ENCODE measurements at regions not wholly inside any gene's neighbourhood (a gene's known extent, or its start where the extent isn't known, plus 50 kb on each side); places are given as distances from the start of the nearest gene placed in this dataset.
A peak's percentile ranks its signal among the peaks of the same experiment; 100 is the strongest.
"Not testable (repeated sequence)": the region's sequence is repeated elsewhere in the genome, so short reads cannot be mapped to it uniquely, and the experiment has no call there.

DNA sequence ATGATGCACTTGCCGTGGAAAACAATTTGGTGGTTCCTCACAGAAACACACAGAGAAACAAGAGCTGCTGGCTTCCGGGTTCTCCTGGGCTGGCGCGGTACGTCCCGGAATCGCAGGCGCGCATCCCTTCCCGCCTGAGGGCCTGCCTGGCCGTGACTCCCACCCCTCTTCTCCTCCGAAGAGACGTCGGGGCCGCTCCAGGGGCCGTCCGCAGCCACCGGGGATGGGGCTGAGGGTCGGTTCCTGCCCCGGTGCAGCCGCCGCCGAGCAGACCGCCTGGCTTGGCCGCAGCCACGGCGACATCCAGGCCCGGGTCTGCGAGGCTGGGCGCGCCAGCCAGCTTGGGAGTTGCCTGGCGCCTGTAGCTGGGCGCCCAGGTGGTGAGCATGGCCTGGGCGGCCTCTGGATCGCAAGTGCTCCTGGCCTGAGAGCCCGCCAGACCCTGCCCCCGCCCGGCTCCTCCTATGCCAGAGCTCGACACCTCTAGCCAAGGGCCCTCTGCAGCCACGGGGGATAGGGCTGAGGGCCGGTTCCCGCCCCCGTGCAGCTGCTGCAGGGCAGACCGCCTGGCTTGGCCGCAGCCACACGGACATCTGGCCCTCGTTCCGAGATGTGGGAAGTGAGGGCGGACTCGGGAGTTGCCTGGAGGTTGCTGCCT lies 1647.5 kb downstream of the SPATA31A7 start:
- not testable (repeated sequence) for DNase-seq

DNA sequence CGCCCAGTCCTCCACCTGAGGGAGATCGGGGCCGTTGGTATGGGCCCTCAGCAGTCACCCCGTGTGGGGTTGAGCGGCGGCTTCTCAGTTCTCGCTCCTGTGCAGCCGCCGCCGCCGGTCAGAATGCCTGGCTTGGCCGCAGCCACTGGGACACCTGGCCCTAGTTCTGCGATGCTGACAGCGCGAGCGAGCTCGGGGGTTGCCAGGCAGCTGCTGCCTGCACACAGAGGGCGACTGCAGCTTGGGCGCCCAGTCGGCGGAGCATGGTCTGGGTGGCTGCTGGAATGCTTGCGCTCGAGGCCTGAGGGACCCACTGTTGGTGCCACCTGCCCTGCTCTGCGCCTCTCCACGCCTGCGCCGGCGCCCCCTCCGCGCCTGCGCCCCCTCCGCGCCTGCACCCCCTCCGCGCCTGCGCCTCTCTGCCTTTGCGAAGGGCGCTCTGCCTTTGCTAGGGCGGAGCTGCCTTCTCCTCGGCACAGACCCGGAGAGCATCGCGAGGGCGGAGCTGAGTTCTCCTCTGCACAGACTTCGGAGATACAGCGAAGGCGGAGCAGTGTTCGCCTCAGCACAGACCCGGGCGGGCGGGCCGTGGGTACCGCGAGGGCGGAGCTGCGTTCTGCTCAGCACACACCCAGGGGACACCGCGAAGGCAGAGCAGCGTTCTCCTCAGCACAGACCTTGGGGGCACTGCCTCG lies 1648.3 kb downstream of the SPATA31A7 start:
- DNase-seq: peak; percentile 89

DNA sequence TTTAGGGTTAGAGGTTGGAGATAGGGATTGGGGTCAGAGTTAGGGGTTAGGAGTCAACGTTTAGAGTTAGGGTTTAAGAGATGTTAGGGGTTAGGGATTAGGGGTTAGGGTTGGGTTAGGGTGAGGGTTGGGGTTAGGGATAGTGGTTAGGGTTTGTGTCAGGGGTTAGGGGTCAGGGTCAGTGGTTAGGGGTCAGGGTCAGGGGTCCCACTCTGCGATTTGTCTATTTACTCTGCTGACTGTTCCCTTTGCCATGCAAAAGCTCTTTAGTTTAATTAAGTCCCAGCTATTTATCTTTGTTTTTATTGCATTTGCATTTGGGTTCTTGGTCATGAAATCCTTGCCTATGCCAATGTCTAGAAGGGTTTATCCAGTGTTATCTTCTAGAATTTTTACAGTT lies 1649.3 kb downstream of the SPATA31A7 start:
- DNase-seq: not testable (repeated sequence)

DNA sequence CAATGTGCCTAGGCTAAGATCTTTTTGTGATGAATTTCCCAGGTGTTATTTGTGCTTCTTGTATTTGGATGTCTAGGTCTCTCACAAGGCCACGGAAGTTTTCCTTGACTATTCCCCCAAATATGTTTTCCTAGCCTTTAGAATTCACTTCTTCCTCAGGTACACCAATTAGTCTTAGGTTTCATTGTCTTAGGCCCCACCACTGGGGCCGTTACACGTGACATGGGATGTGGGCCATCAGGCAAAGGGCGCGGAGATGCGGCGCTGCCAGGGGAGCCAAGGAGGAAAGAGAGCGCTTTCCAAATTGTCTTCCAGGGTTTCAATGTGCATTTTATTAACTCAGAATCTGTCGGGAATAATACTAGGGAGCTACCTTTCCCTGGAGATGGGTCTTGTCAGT lies 1653.3 kb downstream of the SPATA31A7 start:
- not testable (repeated sequence) for DNase-seq

DNA sequence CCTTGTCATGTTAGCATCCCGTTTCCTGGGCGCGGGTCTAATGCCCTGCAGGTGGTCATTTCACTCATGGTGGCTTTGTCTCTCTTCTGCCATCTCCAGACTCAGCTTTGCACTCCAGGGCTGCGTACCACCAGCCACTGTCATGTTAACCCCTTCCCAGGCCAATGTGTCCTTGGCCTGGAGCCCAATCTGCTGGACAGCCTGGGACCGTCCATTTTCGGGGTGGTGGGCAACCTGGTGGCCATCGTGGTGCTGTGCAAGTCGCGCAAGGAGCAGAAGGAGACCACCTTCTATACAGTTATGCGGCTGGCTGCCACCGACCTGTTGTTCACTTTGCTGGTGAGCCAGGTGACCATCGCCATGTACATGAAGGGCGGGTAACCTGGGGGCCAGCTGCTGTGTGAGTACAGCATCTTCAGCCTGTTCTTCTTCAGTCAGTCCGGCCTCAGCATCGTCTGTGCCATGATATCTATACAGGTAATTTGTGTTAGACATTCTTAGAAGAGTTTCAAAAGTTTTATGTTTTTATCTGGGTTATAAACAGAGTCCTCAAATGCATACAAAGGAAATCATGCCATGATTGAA lies 1654.0 kb downstream of the SPATA31A7 start:
- not testable (repeated sequence) for DNase-seq

DNA sequence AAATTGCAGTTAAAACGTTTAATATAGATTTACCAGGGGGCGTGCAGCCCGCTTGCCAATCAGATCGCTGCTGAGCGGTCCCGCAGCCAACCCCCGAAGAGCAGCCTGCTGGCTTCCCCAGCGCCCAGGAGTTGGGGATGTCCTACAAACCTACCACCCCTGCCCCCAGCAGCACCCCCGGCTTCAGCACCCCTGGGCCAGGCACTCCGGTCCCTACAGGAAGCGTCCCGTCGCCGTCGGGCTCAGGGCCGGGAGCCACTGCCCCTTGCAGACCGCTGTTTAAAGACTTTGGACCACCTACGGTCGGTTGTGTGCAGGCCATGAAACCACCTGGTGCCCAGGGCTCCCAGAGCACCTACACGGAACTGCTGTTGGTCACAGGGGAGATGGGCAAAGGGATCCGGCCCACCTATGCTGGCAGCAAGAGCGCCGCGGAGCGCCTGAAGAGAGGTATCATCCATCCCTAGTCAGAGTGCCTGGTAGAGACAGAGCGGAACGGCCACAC lies 1654.9 kb downstream of the SPATA31A7 start:
- not testable (repeated sequence) for DNase-seq

DNA sequence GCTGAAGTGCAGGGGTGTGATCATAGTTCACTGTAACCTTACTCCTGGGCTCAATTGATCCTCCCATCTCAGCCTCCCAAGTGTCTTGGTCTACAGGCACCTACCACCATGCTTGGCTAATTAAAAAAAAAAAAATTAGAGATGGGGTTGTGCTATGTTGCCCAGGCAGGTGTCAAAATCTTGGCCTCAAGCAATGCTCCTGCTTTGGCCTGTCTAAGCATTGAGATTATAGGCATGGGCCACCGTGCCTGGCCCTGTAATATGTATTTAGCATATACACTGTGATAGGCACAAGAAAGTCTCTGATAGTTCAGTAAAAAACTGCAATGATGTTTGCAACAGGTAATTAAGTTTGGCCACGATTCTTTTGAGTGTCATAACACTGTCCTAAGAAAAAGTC lies 1658.4 kb downstream of the SPATA31A7 start:
- not testable (repeated sequence) for DNase-seq

DNA sequence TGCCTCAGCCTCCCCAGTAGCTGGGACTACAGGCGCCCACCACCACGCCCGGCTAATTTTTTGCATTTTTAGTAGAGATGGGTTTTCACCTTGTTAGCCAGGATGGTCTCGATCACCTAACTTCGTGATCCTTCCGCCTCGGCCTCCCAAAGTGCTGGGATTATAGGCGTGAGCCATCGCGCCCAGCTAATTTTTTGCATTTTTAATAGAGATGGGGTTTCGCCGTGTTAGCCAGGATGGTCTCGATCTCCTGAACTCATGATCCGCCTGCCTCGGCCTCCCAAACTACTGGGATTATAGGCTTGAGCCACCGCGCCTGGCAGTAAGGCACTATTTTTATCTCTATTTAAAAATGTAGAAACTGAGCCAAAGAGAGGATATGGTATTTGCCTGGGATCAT lies 1660.2 kb downstream of the SPATA31A7 start:
- not testable (repeated sequence) for DNase-seq

DNA sequence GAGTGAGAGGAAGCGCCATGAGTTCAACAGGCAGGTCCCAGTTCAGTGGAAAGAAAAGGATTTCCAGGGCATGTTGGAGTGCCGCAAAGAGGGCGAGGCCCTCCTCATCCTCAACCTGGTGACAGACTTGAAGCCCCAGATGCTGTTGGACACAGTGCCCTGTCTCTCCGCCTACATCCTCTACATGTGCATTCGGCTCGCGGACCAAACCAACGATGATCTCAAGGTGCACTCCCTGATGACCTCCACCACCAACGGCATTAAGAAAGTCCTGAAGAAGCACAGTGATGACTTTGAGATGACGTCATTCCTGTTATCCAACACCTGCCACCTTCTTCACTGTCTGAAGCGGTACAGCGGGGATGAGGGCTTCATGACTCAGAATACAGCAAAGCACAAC lies 1667.4 kb downstream of the SPATA31A7 start:
- not testable (repeated sequence) for DNase-seq

DNA sequence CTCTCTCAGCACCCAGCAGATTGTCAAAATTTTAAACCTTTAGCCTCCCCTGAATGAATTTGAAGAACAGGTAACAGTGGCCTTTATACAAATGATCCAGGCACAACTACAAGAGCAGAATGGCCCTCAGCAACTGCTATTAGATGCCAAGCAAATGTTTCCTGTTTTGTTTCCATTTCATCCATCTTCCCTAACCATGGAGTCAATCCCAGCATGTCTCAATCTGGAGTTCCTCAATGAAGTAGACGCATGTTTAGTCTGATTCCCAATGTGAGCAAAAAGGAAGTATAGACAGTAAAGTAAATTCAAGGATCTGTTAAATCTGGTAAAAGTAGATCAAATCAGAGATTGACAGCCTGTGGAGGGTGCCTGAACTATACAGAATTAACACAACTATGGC lies 1668.4 kb downstream of the SPATA31A7 start:
- DNase-seq: not testable (repeated sequence)

DNA sequence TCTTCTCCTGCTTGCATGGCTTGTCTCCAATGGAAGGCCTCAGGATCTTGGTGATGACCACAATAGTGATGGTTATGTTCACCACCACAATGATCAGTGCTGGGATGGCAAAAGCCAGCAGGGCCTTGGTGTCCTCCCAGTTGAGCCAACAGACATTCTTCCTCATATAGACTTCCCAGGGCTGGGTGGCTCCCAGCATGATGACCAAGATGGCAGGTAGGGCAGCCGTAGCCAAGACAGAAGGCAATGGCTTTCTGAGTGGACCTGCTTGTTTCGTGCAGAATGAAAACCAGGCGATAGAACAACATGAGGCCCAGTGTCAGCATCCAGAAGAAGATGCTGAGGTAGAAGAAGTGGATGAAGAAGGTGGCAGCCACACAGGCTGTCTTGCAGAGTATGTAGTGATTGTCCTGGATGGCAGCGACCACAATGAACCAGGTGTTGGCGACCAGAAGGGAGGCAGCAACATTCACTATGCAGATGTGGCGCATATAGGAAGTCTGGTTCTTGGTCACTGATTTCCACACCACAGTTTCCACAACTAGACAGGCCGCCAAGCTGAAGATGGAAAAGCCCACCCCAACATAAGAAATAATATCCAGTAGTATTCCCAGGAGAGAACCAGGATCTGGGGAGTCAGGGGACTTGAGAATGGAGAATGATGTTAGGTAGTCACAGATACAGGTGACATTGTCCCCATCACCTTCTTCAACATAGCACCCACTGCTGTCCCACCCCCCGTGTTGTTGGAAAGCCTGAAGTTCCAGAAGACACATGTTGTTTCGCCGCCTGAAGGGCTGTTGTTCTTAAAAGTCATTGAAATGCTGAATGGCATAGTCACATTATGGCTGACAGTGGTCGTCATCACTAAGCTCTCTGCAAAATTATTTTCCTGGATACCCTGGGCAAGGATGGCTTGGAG lies 1671.4 kb downstream of the SPATA31A7 start:
- DNase-seq: not testable (repeated sequence)

DNA sequence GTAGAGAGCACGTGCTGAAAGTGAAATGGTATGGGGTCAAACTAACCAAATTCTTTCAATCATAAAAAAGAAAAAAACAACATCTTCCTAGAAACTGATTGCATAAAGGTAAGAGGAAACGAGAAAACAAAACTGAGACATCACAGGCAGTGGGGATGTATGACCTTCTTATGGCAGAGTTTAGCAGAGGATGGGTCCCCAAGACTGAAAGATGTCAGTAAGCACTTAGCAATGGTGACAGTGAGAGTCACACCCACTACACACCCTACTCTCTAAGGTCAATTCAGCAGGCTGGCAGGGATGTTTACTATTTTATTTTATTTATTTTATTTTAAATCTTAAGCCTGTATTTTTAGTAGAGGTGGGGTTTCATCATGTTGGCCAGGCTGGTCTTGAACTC lies 1672.3 kb downstream of the SPATA31A7 start:
- not testable (repeated sequence) for DNase-seq

DNA sequence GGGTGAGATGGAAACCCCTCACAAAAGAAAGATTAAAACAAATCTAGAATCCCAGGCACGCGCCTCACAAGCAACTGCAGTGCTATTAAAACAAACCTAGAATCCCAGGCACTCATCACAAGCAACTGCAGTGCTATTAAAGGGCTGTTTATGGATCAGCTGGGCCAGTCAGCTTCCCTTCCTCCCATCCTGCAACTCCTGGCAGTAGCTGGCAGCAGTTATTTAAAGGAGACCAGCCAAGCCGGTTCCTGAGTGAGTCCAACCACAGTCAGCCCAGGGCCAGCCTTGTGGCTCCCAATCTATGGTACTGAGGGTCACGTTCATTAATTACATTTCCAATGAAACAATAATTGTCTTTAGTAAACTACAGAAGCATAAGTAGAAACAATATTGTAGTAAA lies 1673.5 kb downstream of the SPATA31A7 start:
- not testable (repeated sequence) for DNase-seq

DNA sequence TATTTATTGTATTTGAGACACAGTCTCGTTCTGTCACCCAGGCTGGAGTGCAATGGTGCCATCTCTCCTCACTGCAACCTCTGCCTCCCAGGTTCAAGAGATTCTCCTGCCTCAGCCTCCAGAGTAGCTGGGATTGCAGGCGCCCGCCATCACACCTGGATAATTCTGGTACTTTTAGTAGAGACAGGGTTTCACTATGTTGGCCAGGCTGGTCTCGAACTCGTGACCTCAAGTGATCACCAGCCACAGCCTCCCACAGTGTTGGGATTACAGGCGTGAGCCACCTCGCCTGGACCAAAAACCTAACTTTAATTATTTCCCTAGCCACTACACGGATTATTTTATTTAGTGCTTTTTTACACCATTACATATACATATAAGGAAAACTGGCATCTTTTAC lies 1674.0 kb downstream of the SPATA31A7 start:
- not testable (repeated sequence) for DNase-seq

DNA sequence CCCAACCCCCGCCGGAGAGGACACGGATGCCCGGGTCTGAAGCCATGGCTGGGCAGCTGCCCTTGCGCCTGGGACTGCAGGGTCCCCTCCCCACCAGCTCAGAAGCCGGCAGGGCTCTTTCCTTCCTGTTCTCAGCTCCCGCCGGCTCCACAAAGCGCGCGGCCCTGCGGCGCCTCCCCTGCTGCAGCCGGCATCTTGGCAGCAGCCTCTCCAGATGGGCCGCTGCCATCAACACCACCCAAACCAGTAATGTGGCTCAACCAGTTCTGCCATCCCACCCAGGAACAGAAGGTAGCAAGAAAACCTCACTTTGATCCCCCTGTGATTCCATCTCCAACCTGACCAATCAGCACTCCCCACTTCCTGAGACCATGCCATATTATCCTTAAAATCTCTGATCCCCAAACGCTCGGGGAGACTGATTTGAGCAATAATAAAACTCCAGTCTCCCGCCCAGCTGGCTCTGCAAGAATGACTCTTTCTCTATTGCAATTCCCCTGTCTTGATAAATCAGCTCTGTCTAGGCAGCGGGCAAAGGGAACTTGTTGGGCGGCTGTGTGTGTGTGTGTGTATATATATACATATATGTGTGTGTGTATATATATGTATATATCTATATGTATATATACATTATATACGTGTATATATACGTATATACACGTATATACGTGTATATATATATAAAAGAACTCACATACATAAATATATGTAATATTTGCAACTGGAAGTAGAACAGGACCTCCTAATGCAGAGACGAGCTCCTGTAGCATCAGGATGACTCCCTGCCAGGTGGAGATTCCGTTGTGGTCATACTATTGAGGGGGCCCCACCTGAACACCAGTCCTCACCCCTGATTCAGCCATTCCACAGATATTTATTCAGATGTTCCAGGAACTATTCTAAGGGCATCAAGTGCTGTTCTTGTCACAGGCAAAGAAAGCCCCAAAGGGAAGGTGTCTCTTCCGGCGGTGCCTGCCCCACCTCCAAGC lies 1674.9 kb downstream of the SPATA31A7 start:
- DNase-seq: not testable (repeated sequence)

DNA sequence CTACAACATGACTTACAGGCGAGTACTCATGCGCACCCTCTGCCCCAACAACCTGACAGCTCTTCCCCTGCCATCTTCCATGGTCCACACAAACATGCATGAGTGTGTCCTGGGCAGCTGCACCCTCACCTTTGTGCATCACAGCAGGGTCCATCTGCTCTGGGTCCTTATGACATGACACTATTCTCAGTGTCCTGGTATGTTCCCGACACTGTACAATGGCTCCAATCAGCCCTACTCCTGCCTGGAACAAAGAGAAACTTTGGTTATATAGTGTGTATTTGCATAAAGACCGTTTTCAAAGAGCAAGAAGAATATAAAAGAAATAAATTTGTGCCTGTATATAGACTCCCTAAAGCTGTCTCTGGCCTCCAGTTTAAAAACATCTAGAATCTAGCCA lies 1679.2 kb downstream of the SPATA31A7 start:
- not testable (repeated sequence) for DNase-seq

DNA sequence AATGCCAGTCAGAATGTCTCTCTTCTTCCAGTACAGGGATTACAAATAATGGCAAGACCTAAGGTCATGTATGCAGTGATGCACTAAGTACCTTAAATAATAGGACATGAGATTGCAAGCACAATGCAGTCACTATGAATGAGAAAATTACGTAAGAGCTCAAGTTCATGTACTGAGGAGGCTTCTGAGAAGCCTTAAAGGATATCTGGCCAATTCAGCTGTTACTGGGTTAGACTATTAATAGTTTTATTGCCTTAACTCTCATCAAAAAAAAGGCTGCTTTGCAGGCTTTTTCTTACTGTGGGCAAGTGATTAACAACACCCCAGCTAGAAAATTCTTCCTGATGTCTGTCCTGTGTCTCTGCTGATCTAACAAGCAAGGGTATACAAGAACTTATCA lies 1681.9 kb downstream of the SPATA31A7 start:
- not testable (repeated sequence) for DNase-seq

DNA sequence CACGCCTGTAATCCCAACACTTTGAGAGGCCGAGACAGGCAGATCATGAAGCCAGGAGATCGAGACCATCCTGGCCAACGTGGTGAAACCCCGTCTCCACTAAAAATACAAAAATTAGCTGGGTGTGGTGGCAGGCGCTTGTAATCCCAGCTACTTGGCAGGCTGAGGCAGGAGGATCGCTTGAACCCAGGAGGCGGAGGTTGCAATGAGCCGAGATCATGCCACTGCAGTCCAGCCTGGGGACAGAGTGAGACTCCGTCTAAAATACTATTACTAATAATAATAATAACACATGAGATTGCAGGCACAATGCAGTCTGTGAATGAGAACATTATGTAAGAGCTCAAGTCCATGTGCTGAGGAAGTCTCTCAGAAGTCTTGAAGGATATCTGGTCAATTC lies 1684.4 kb downstream of the SPATA31A7 start:
- DNase-seq: not testable (repeated sequence)

DNA sequence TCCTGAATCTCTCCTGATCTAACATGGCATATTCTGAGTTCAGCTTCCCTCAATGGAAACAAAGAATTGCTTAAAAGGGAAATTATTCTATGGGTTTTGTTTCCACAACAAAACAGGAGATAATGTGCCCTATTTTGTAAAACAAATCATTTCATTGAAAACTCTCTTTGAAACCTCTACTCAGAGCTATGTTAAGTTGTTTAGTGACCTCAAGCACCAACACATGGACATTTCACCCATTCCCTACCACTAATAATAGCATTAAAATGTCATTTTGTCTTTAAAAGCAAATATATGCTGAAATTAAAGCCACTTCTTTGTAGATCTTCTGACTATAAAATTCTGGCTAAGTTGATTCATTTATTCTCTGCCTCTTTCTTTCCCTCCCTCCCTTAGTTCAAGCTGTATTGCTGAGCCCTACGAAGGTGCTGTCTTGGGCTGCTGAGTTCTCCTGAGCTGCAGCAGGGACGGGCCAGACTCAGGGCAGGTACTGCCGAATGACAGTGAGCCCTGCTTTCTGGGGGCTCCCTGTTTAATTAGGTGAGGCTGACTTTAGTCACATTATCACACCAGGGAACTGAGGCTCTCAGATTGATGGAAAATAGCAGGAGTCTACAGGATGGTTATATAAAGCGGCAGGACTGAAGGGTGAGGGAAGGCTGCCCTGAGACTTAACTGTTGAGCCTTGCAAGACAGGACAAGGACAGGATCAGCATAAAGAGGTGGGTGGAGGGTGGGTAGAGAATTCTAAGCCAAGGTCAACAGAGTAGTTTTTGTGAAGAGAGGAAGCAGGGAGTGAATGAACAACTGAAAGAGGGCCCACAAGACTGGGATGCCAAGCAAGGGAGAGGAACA lies 1685.1 kb downstream of the SPATA31A7 start:
- not testable (repeated sequence) for DNase-seq

DNA sequence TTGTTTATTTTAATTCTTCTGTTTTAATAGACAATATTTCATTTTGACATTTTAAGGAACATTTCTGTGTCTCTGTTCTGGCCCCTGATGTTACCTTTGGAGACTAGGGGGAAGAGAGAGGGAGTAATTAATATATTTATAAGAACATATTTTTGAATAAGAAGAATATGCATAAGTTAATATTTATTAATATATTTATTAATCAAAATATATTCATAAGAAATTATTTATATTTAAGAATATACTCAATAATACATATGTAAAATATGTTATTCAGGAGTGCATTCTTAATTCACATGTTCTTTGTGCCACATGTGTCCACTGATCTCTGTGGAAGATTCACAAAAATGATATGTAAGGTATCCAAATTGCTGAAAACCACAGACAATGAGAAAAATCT lies 1687.7 kb downstream of the SPATA31A7 start:
- not testable (repeated sequence) for DNase-seq
